ENCODE measurements at regions not wholly inside any gene's neighbourhood (a gene's known extent, or its start where the extent isn't known, plus 50 kb on each side); places are given as distances from the start of the nearest gene placed in this dataset.

DNA sequence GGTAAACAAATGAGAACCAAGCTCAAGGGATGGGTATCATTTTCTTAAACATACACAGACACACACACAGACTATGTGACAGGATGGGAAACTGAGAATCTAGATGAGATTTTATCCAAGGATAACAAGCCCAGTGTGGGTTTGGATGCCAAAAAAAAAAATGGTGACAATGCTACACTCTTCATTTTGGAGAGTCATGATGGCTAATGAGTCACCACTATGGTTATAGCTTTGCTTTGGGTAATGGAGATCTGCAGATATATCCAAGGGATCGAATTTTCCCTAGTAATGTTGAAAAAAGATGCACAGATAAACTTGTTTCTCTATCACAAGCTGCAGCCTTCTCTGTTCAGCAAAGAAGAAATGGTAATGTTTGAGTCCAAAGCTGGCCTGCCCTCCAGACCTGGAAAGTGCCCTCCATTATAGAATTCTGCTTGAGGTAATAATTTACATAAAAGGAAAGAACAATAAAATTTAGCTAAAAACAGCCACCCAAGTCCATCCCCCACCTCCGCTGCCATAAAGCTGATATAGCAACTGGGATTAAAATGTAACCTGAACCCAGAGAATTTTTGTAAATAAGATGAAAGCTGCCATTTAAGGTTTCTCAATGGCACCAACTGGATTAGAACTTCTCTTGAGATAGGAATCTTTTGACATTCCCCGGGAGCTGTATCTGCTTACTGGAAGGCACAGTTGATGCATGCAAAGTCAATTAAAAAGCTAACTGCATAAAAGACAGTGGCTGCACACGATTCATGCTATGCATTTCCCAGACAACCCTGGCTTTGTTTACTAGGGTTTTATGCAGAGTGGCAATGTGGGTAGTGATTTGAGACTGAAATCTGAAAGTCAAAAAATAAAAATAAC lies 395.2 kb upstream of the LYPLAL1 start:
- DNase-seq: no peak

DNA sequence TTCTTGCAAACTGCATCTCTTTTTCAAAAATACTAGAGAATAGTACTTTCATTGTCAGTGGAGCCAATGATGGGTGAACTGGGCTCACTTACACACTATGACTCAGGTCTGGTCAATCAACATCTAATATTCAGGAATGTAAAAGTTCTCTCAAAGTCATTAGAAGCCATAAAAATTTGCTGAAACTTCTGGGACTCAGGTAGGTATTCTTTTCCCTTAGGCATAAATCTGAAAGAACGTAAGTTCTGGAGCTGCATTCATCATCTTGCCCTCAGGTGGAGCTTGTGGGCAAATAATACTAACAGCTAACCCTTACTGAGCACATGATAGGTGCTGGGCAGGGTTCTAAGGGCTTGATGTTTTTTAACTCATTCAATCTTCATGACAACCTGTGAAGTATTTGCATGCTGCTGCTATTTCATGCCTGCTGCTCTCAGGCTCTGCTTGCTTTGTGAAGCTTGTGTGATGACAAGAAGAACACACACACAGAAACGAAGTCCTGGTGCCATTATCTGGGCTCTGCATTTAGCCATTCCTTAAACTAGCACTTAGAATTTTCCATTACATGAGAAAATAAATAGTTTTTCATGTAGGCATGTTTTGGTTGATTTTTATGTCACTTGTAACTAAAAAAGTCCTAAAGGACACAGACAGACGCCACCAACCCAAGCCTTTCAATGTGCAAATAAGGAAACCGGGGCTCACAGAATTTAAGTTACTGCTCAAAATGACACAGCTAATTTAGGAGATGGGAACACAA lies 394.2 kb upstream of the LYPLAL1 start:
- DNase-seq: no peak

DNA sequence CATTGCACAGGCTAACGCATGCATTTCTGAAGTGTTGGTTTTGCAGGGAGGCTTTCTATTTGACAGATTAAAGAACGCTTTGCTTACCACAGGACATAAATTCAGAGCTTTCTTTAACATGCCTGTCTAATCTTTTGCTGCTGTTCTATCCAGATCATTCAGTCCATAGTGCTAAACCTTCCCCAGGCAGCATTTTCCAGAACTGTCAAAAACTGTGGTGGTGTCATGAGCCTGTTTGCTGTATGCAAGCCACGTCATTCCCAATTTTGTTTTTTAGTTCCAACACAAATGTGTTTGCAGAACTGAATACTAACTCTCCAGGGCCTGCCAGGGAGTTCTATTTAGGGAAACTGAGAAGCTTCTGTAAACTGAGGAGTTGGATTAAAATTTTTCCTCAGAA lies 390.5 kb upstream of the LYPLAL1 start:
- no peak for DNase-seq

DNA sequence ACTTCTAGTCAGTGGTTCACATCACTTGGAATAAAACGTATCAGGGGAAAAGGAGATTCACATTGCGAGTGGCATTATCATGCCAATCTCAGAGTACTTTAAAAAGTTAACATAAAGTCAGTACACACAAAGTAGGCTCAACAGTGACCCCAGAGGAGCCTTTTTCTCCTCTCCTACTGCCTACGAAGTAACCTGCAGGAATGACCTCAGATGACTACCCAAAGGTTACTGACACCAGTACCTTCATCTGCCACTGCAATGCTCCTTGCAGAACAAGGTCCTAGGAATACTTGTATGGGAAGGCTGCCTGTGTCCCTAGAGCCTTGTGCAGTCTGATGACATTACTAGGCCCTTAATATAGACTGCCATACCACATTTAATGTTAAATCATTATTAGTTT lies 389.8 kb upstream of the LYPLAL1 start:
- DNase-seq: no peak

DNA sequence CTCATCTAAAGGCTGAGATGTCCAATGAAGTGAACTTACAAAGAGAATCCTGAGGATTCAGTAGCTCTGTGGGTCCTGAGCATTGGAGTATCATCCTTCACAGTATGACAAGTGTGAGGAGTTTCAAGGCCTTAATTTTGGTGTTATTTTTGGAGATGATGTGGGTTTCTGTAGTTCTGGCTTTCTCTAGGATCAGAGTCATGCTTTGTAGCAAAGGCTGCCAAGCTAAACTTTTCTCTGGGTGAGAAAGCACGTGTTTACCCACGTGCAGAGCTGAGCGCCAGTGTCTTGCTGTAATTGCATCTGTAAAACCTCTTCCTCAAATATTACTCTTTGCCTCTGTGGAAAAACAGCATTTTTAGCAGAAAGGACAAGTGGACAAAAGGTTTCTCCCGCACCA lies 387.8 kb upstream of the LYPLAL1 start:
- no peak for DNase-seq

DNA sequence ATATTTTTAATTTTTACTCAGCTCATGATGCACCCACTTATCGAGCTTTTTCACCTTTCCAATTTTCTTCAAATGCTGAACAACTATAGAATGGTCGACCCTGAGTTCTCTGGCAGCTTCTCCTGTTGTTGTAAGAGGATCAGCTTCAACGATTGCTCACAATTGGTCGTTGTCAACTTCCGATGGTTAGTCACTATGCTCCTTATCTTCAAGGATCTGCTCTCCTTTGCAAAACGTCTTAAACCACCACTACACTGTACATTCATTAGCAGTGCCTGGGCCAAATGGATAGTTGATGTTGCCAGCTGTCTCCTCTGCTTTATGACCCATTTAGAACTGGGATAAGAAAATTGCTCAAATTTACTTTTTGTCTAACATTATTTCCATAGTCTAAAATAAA lies 385.9 kb upstream of the LYPLAL1 start:
- DNase-seq: no peak

DNA sequence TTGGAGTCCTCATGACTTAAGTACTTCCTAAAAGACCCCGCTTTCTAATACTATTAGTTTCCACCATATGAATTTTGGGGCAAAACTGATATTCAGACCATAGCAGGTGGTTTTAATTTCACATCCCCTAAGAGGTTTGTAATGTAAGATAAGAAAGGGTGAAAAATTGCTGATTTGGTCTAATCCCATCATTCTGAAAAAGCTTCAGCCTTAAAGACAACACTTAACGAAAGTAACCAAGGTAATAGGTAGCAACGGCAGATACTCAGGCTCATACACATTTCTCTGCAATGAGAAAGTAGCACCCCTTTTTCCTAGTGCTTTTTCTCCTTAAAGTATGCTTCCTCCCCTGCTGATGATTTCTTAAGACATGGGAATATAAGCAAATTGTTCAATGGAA lies 376.9 kb upstream of the LYPLAL1 start:
- no peak for DNase-seq

DNA sequence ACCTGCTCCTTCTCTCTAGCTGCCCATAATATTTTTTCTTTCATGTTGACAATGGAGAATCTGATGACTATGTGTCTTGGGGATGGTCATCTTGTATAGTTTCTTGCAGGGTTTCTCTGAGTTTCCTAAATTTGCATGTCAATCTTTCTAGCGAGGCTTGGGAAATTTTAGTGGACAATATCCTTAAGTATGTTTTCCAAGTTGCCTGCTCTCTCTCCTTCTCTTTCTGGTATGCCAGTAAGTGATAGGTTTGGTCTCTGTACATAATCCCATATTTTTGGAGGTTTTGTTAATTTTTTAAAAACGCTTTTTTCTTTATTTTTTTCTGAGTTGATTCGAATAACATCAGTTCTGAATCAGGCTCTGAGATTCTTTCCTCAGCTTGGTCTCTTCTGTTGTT lies 370.9 kb upstream of the LYPLAL1 start:
- DNase-seq: no peak

DNA sequence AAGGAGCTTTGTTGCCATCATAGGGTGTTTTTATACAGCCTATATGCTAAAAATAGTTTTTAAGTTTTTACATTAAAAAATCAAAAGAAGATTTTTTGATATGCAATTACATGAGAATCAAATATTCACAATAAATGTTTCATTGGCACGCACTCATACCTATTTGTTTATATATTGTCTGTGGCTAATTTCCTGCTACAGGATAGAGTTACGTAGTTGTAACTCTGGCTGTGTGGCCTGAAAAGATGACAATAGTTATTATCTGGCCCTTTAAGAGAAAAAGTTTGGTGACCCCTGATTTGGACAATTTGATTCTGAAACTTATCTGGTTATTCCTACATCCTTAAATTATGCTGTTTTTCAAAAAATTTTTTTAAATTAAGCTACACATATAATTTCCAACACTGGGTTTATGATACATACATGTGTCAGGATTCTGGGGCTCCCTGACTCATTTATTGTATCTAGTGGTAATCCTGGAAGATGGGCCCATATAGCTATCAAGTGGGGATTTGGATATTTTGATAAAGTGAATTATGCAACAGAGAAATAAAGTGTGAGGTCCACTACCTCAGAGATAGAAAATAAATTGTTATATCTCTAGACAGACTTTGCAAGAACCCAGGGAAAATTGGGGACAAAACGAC lies 370.2 kb upstream of the LYPLAL1 start:
- DNase-seq: no peak

DNA sequence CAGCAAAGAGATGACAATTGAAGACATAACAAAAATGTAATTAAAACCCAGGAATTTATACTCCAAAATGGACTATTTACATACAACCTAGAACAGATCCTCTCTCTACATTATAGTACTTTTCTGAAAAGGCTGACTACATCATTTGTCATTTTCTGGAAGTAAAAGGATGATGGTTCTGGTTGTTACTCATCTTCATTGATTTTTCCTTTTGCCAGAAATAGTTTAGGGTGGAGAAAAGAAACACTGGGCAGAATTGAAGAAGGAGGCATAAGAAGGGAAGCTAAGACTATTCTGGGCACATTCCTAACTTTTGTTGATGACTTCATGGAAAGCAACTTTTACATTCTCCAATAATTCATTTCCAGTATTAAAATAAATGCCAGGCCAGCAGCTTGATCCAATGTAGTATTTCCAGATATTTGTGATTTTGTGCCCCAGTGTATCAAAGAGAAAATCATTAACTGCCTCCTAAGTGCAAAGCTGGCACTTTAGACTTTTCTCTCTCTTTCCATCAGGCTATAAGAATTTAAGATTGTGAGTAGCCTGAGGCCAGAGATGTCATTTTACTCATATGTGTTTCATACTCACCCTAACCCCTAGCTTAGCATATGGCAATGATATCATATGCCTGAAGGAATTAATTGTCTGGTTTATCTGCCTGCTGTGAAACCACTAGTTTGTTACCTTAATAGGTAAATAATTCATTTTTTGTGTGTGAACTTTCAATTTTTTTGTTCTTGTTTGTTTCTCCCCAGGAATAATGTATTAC lies 369.5 kb upstream of the LYPLAL1 start:
- no peak for DNase-seq

DNA sequence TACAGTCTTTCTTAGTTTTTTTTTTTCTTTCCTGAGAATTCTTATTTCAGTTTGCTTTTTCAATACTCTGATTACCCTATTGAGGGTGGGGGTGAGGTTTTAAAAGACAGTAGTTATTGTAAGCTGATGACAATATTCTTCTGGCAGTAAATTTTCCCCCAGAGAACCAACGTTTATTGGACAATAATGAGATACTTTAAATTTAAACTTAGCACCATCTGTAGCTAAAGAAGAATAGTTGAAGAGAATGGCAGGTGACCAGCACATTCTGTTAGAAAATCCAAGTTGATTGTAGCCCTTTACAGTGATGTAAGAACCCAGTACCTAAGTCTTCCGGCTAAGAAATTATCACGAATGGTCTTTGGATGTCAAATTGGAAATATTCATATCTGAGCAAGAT lies 364.6 kb upstream of the LYPLAL1 start:
- no peak for DNase-seq

DNA sequence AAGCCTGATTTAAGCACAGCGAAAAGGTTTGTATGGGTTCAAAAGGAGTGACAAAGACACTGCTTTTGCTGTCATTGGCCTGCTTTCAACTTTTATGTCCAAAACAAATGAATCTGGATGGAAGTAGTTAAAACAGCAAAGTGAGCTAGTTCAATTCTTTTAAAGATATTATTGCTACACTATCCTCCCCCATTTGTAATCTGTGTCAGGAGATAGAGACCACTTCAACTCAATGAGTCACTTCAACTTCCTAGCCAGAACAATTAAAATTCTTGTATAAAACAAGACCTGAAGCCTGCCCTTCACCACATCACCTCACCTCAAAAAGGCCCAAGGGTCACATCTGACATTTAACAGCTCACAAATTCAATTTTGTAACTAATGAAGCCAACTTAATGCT lies 364.1 kb upstream of the LYPLAL1 start:
- DNase-seq: no peak

DNA sequence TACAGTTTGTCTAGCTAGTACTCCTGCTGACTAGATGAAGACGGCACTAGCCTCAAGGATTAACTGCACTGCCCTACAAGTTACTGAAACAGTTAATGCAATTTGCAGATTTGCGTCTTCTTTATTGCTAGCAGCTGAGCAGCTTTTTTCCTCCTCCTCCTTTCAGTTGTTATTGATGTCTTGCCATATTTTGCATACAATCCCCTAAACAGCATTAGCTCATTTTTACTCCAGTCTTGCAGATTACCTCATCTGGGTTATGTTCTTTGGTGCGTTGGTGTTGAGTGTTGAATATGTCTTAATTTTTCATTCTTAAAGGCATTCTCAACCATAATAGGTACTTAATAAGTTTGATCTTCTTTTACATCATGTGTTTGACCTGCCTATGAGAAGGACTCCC lies 363.4 kb upstream of the LYPLAL1 start:
- no peak for DNase-seq

DNA sequence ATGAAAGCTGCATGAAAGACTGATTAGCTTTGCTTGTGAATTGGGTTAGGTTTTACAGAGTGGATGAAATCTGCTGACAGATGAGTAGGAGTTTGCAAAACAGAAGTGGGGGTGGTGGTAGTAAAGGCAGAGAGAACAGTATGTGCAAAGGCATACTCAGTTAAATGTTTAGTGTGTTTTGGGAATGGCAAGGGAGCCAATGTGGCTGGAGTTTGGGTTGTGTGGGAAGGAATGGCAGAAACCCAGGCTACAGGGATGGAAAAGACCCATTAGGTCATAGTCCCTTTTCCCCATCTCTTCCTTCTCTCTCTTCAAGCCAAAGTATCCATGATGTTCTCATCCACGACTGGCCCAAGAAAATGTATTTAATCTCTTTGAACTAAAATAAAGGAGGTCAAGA lies 362.2 kb upstream of the LYPLAL1 start:
- no peak for DNase-seq

DNA sequence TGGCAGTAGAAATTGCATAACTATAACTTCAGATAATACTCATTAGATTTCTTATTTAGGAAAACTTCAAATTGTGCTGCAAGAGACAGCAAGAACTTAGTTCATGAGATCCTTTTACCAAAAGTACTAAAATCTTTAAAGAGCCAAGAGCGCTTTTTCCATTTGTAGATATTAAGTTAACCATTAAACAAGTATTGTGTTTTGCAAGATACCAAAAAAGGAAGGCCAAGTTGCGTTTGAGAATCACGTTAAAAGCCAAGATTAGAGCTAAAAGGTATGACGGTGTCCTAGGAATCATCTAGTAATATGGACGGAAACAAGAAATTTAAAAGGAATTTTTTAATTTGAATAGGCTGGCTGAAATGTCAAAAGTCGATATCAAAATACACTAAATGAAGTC lies 361.3 kb upstream of the LYPLAL1 start:
- no peak for DNase-seq

DNA sequence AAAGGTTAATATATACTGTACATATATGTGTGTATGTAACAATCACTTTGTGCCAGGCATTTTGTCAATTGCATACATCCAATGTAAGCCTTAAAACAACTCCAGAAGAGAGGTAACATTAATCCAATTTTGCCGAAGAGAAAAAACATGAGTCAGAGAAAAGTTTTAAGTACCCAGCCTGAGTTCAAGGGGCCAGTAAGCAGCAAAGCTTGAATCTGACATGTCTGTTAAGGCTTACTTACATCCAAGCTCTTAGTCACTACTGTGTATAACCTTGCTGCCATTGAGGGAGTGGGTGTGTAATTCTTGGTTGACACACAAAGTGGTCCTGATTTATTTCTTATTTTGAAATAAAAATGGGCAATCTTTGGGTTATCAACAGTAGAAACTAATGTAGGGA lies 360.4 kb upstream of the LYPLAL1 start:
- DNase-seq: no peak

DNA sequence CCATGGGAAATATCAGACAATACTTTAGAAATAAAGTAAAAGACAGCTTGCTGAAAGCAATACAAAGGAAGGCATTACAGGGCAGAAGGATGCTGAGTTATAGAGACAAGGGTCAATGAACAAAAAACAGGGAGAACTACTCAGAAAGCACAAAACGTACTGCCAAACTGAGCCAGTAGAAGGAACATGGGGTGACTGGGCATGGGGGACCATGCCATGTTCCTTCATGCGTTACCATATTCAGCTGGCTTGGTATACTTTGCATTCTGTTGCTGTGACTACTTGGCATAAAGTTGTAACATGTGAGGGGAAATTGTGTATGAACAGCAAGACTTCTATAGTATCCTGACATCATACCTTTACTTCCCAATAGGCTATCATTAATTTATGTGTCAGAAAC lies 358.6 kb upstream of the LYPLAL1 start:
- DNase-seq: no peak

DNA sequence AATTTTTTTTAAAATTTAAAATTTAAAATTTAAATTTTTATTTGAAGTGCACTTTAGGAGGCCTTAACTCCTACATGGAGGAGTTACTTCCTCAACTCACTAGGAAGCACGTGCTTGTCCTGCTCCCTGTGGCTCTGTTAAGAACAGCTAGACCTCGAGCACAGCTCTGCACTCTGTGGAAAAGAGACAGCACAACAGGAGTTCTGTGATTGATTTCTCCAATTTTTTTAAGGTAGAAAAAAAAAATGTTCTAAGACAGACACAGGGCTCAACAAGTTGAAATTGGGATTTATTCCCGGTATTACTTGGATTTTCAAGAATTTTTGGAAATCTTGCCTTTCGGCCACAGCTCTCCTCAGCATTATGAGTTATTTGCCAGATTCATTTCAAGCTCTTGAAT lies 356.6 kb upstream of the LYPLAL1 start:
- DNase-seq: no peak

DNA sequence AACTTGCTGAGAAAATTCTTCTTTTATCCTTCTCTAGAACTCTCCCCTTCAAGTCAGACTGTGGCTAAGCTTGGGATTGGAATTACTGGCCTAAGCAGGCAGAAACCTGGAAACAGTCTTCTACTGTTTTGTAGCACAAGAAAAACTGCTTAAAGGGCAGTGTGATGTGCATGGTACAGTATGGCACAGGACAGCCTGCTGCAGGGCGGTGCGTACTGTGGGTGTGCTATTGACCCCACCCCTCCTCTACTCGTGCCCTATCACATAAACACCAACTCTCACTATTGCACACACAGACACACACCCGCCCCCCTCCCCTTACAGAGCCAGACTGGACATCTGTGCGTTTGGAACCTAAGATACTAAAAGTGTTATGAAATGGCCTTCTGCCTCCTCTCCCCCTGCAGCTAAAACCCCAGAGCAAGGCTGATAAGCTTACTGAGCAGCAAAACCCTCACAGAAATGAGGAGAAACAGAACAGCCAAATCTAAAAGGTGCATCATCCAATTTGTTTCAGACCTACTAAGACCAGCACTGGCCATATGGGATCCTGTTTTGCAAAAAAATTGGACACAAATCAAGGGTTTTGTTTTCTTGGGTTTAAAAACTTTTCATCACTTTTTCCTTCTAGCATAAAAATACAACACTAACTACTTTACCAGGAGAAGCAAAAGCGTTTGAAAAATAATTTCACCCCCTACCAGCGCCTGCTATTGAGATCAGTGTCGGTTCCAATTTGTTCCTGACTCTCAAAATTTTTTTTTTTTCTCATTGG lies 355.8 kb upstream of the LYPLAL1 start:
- no peak for DNase-seq

DNA sequence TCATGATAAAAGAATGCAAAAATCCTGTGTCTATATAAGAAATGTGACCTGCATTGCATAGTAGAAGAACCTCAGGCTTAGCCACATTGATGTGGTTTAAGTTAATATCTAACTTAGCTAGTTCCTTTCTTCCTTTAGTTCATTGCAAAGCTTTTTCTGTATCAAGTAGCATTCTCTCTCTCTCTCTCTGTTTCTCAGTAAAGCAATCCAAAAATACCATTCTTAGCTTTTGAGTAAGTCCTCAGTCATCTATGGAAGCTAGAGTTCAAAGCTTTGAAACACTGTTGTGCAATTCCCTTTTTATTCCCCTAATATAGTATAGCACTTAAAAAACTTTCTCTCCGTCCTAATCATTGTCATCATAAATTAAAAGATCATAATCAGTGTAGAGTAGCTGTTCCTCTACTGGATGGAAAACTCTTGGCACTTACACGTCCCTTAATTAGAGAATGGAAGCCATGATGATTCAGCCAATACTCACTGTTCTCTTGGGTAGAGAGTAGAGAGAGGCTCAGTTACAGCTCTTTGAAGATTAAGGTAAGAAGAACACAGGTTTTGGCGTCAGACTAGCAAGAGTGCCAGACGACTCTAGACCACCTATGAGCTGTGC lies 350.3 kb upstream of the LYPLAL1 start:
- no peak for DNase-seq

DNA sequence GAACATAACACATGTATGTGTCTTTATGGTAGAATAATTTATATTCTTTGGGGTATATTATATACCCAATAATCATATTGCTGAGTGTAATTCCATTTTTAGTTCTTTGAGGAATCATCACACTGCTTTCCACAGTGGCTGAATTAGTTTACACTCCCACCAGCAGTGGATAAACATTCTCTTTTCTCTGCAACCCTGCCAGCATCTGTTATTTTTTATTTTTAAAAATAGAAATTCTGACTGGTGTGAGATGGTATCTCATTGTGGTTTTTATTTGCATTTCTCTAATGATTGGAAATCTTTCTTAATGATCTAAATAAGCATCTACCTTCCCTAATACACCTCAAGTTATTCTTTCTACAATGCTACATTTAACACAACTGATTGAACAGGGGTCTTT lies 346.2 kb upstream of the LYPLAL1 start:
- no peak for DNase-seq

DNA sequence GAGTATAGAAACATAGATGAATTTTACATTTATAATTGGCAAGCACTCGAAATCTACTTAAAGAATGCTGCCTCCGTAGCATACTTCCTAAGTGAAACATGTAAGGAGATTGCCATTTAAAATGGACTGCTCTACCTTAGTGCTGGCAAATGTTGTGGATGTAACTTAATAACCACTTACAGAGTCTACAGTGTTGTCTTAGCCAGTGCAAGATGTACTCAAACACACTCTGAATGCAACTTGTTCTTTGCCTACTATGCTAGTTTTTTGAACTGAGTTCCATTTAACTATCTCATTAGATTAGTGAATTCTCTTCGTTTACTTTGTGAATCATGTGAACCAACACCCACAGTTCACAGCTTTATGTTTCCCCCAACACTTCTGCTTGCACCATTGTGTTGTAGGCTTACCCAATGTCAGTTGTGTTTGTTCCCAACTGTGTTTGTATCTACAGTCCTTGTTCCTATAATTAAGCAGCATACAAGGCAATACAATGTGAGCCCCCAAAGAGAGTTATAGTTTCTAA lies 345.5 kb upstream of the LYPLAL1 start:
- DNase-seq: no peak
